SU-DHL-6 (cell line): ENCODE measurements at regions not wholly inside any gene's neighbourhood (a gene's known extent, or its start where the extent isn't known, plus 50 kb on each side); places are given as distances from the start of the nearest gene placed in this dataset.

Source experiments
- EZH2phosphoT487 ChIP-seq: fragments of 200-600 bp; sonication (generic), shearing (Covaris generic); conservative IDR thresholded peaks from 2 replicates; pipeline ENCODE4 v1.6.1; 2018; ENCODE audit warnings: mild to moderate bottlenecking, antibody characterized with exemption, low read length, moderate library complexity, mixed read lengths
- TF ChIP-seq, protein P1 (sequence below): fragments of 200-600 bp; sonication (generic); IDR thresholded peaks from one replicate; pipeline ENCODE4 v1.5.1; 2017; ENCODE audit warnings: antibody characterized with exemption, mild to moderate bottlenecking, low read length, moderate library complexity; ENCODE audit not compliant: insufficient read depth, poor library complexity, severe bottlenecking

DNA sequence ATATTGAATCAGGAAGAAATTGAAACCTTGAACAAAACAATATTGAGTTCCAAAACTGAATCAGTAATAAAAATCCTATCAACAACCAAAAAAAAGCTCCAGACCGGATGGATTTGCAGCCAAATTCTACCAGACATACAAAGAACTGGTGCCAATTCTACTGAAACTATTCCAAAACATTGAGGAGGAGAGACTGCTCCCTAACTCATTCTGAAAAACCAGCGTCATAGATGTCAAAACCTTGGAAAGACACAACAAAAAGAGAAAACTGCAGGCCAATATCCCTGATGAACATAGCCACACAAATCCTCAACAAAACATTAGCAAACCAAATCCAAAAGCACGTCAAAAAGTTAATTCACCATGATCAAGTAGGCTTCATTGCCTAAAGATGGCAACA, 353.8 kb downstream of the TMEM135 start:
- TF ChIP-seq, protein P1, sequence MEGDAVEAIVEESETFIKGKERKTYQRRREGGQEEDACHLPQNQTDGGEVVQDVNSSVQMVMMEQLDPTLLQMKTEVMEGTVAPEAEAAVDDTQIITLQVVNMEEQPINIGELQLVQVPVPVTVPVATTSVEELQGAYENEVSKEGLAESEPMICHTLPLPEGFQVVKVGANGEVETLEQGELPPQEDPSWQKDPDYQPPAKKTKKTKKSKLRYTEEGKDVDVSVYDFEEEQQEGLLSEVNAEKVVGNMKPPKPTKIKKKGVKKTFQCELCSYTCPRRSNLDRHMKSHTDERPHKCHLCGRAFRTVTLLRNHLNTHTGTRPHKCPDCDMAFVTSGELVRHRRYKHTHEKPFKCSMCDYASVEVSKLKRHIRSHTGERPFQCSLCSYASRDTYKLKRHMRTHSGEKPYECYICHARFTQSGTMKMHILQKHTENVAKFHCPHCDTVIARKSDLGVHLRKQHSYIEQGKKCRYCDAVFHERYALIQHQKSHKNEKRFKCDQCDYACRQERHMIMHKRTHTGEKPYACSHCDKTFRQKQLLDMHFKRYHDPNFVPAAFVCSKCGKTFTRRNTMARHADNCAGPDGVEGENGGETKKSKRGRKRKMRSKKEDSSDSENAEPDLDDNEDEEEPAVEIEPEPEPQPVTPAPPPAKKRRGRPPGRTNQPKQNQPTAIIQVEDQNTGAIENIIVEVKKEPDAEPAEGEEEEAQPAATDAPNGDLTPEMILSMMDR = no peak
- TF ChIP-seq EZH2phosphoT487 = no peak
